ENCODE measurements at regions not wholly inside any gene's neighbourhood (a gene's known extent, or its start where the extent isn't known, plus 50 kb on each side); places are given as distances from the start of the nearest gene placed in this dataset.

GRCh38 chr18:73270920-73271634 lies 403.3 kb upstream of the NETO1 start:
- DNase-seq (ENCODE audit: low spot score): no peak
- CTCF ChIA-PET: no interaction called here
- TF ChIP-seq CTCF (conservative IDR thresholded peaks at IDR 0.05; ENCODE audit: low read depth, low read length): no peak
- TF ChIP-seq EZH2 (IDR thresholded peaks at IDR 0.05; ENCODE audit: borderline replicate concordance, low read depth, low read length, poor library complexity, severe bottlenecking): no peak
- H3K4me1 ChIP-seq (ENCODE audit: insufficient read depth, low read length, poor library complexity, severe bottlenecking): no peaks in the 10 kb centered on the region
- intact Hi-C loops (cut with micrococcal nuclease; ENCODE audit: unreplicated experiment): no loop called here
- H3K4me3 ChIP-seq (ENCODE audit: low read depth, low read length, poor library complexity, severe bottlenecking): no peak overlapping the region
- BruUV-seq (replicated peaks): no TSS peak
- H3K36me3 ChIP-seq (ENCODE audit: insufficient read depth, low read length, poor library complexity, severe bottlenecking): no peaks in the 10 kb centered on the region
- no peaks in the 10 kb centered on the region for H3K9me3 ChIP-seq (ENCODE audit: low read depth, low read length, poor library complexity, severe bottlenecking)
- no peak overlapping the region for H3K27ac ChIP-seq (ENCODE audit: low read depth, low read length, poor library complexity, severe bottlenecking)
- POLR2A ChIA-PET (ENCODE audit: low non-redundant PET): no interaction called here
- H3K27me3 ChIP-seq (replicated peaks; ENCODE audit: insufficient read depth, low read depth, low read length, poor library complexity): no peaks in the 10 kb centered on the region

- no peaks in the 10 kb centered on the region for H3K36me3 ChIP-seq (ENCODE audit: insufficient read depth, low read length, poor library complexity, severe bottlenecking)
- intact Hi-C loops (cut with micrococcal nuclease; ENCODE audit: unreplicated experiment): no loop called here
- peaks cover 5% of the 10 kb centered on the region for H3K9me3 ChIP-seq (ENCODE audit: low read depth, low read length, poor library complexity, severe bottlenecking)
- H3K27ac ChIP-seq (ENCODE audit: low read depth, low read length, poor library complexity, severe bottlenecking): no peak overlapping the region
- POLR2A ChIA-PET (ENCODE audit: low non-redundant PET): no interaction called here
- BruUV-seq (replicated peaks): no TSS peak
- TF ChIP-seq CTCF (conservative IDR thresholded peaks at IDR 0.05; ENCODE audit: low read depth, low read length) (no peak), EZH2 (IDR thresholded peaks at IDR 0.05; ENCODE audit: borderline replicate concordance, low read depth, low read length, poor library complexity, severe bottlenecking) (no peak)
- CTCF ChIA-PET: no interaction called here
- no peaks in the 10 kb centered on the region for H3K27me3 ChIP-seq (replicated peaks; ENCODE audit: insufficient read depth, low read depth, low read length, poor library complexity)
- DNase-seq (ENCODE audit: low spot score): no peak
- no peak overlapping the region for H3K4me3 ChIP-seq (ENCODE audit: low read depth, low read length, poor library complexity, severe bottlenecking)
- no peaks in the 10 kb centered on the region for H3K4me1 ChIP-seq (ENCODE audit: insufficient read depth, low read length, poor library complexity, severe bottlenecking)
Measured at GRCh38 chr18:73264562-73264921, 396.8 kb upstream of the NETO1 start.

- BruUV-seq (replicated peaks): no TSS peak
- Histone ChIP-seq H3K4me3 (ENCODE audit: low read depth, low read length, poor library complexity, severe bottlenecking) (no peak overlapping the region), H3K4me1 (ENCODE audit: insufficient read depth, low read length, poor library complexity, severe bottlenecking) (no peaks in the 10 kb centered on the region), H3K27ac (ENCODE audit: low read depth, low read length, poor library complexity, severe bottlenecking) (no peak overlapping the region), H3K9me3 (ENCODE audit: low read depth, low read length, poor library complexity, severe bottlenecking) (peaks cover 5% of the 10 kb centered on the region), H3K27me3 (replicated peaks; ENCODE audit: insufficient read depth, low read depth, low read length, poor library complexity) (no peaks in the 10 kb centered on the region), H3K36me3 (ENCODE audit: insufficient read depth, low read length, poor library complexity, severe bottlenecking) (no peaks in the 10 kb centered on the region)
- CTCF ChIA-PET: no interaction called here
- no peak for DNase-seq (ENCODE audit: low spot score)
- POLR2A ChIA-PET (ENCODE audit: low non-redundant PET): no interaction called here
- intact Hi-C loops (cut with micrococcal nuclease; ENCODE audit: unreplicated experiment): no loop called here
- TF ChIP-seq EZH2 (IDR thresholded peaks at IDR 0.05; ENCODE audit: borderline replicate concordance, low read depth, low read length, poor library complexity, severe bottlenecking) (no peak), CTCF (conservative IDR thresholded peaks at IDR 0.05; ENCODE audit: low read depth, low read length) (no peak)
Measured at GRCh38 chr18:73261923-73262322, 394.1 kb upstream of the NETO1 start.

Data from A673 (cell line).